CD4-positive, alpha-beta T cell (primary cell): ENCODE measurements at regions not wholly inside any gene's neighbourhood (a gene's known extent, or its start where the extent isn't known, plus 50 kb on each side); places are given as distances from the start of the nearest gene placed in this dataset.

ENCODE experiments used
- ATAC-seq: fragments of 200-7000 bp; cut with Tn5 transposase; one replicate; pipeline ENCODE4 v1.10.0; 2022; ENCODE audit warnings: mild to moderate bottlenecking; ENCODE audit not compliant: poor library complexity
- CTCF ChIA-PET: fragments of 350-600 bp; sonication (Branson Sonifier 250); formaldehyde crosslinking; loops from one replicate; lab custom pipeline; 2021; ENCODE audit warnings: antibody characterized with exemption, inconsistent platforms; lab: Charles Lee
- POLR2A ChIA-PET: fragments of 350-600 bp; sonication (Branson Sonifier 250); formaldehyde crosslinking; loops from one replicate; lab custom pipeline; 2021; ENCODE audit warnings: antibody characterized with exemption, inconsistent platforms; lab: Charles Lee
- DNase-seq, 14 experiments: peaks; one replicate each; pipeline ENCODE4 v3.0.0-alpha.2; 2013 to 2020; ENCODE audit warnings: mixed read lengths in 2 of 14
- H3K27ac ChIP-seq, 2 donors: one replicate each; pipeline versions ENCODE4 v1.5.1 to v1.7.0; 2013; ENCODE audit warnings: low read length in 2 of 2, low read depth in 1 of 2, mild to moderate bottlenecking in 1 of 2
- H3K27me3 ChIP-seq, 2 experiments: 1 replicate in 1 of 2; 2 replicates in 1 of 2; pipeline versions ENCODE4 v1.6.1 to v1.7.0; 2013; ENCODE audit warnings: low read length in 2 of 2, control low read depth in 1 of 2, mild to moderate bottlenecking in 1 of 2, moderate library complexity in 1 of 2; ENCODE audit not compliant: insufficient read depth in 2 of 2, control insufficient read depth in 1 of 2
- H3K36me3 ChIP-seq: one replicate; pipeline ENCODE4 v1.6.1; 2013; ENCODE audit warnings: low read length, control low read depth; ENCODE audit not compliant: insufficient read depth
- H3K4me1 ChIP-seq: one replicate; pipeline ENCODE4 v1.6.1; 2013; ENCODE audit warnings: low read length, control low read depth; ENCODE audit not compliant: insufficient read depth
- H3K4me3 ChIP-seq: one replicate; pipeline ENCODE4 v1.5.1; 2013; ENCODE audit warnings: mild to moderate bottlenecking, low read length, moderate library complexity
- H3K9me3 ChIP-seq, 2 experiments: 1 replicate in 1 of 2; 2 replicates in 1 of 2; pipeline versions ENCODE4 v1.6.1 to v1.7.0; 2013; ENCODE audit warnings: low read length in 2 of 2, mild to moderate bottlenecking in 2 of 2, control low read depth in 1 of 2, moderate library complexity in 1 of 2; ENCODE audit not compliant: control insufficient read depth in 1 of 2, insufficient read depth in 1 of 2
- H3K27ac Mint-ChIP-seq: one replicate; pipeline ENCODE4 v1.8.0; 2020; ENCODE audit warnings: mixed read lengths
- H3K27me3 Mint-ChIP-seq: one replicate; pipeline ENCODE4 v1.8.0; 2021; ENCODE audit warnings: mixed read lengths
- H3K36me3 Mint-ChIP-seq: one replicate; pipeline ENCODE4 v1.8.0; 2021; ENCODE audit warnings: low read depth, mixed read lengths
- H3K4me1 Mint-ChIP-seq: one replicate; pipeline ENCODE4 v1.8.0; 2021; ENCODE audit warnings: low read depth, mixed read lengths
- H3K4me3 Mint-ChIP-seq: one replicate; pipeline ENCODE4 v1.8.0; 2020; ENCODE audit warnings: mild to moderate bottlenecking, mixed read lengths
- H3K9me3 Mint-ChIP-seq: one replicate; pipeline ENCODE4 v1.8.0; 2020; ENCODE audit warnings: mixed read lengths
- intact Hi-C, 2 experiments: fragments of 100-400 bp; cut with DNase I in 1 of 2; cut with micrococcal nuclease in 1 of 2; formaldehyde crosslinking; loops; one replicate each; pipeline versions ENCODE4 v1.15.1 to v1.9.0; 2023 to 2025; cut with DNase I, micrococcal nuclease
- TF ChIP-seq, protein P1 (sequence below): fragments of 200-600 bp; IDR thresholded peaks from one replicate; pipeline ENCODE4 v1.8.0; 2022; ENCODE audit warnings: antibody characterized with exemption, mild to moderate bottlenecking

DNA sequence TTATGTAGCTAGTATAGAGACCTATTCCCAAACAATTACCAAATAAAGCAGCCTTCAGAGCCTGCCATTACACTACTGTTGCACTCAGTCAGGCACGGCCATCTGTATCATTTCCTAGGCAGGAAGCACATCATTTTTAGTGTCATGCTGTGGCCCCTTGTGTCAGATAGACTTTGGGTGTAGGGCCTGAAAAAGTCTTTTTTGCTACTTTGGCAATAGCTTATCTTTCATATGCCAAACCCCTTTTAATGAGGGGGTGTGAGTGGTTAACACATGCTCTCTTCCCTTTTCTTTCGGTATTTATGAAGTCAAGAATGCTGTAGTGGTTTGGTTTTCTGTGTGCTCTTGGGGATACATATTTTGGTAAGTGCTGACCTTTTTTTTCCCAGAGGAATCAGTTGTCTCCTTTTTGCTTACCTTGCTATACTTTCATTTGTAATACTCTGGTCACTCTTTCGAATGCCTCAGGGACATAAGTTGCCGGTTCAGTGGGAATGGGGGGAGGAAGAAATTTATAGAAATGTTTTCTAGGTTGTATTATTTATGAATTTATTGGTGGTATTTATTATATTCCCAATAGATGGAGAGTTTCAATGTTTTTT is 209.8 kb downstream of the CSNK1G3 start:
- POLR2A ChIA-PET = no interaction called here
- ATAC-seq (no peak), DNase-seq (no peak)
- peaks cover 2% of the 10 kb centered on the region for H3K9me3 Mint-ChIP-seq
- H3K27me3 ChIP-seq = no peaks in the 10 kb centered on the region
- no peak overlapping the region for H3K27ac ChIP-seq
- no peaks in the 10 kb centered on the region for H3K27me3 Mint-ChIP-seq
- H3K4me3 ChIP-seq = no peak overlapping the region
- intact Hi-C loops = no loop called here
- H3K9me3 ChIP-seq = peaks cover 0 to 4% of the 10 kb centered on the region in 2 experiments
- no peaks in the 10 kb centered on the region for H3K4me1 Mint-ChIP-seq
- CTCF ChIA-PET = no interaction called here
- TF ChIP-seq, protein P1, sequence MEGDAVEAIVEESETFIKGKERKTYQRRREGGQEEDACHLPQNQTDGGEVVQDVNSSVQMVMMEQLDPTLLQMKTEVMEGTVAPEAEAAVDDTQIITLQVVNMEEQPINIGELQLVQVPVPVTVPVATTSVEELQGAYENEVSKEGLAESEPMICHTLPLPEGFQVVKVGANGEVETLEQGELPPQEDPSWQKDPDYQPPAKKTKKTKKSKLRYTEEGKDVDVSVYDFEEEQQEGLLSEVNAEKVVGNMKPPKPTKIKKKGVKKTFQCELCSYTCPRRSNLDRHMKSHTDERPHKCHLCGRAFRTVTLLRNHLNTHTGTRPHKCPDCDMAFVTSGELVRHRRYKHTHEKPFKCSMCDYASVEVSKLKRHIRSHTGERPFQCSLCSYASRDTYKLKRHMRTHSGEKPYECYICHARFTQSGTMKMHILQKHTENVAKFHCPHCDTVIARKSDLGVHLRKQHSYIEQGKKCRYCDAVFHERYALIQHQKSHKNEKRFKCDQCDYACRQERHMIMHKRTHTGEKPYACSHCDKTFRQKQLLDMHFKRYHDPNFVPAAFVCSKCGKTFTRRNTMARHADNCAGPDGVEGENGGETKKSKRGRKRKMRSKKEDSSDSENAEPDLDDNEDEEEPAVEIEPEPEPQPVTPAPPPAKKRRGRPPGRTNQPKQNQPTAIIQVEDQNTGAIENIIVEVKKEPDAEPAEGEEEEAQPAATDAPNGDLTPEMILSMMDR = no peak
- no peaks in the 10 kb centered on the region for H3K36me3 ChIP-seq
- H3K4me3 Mint-ChIP-seq = no peak overlapping the region
- H3K36me3 Mint-ChIP-seq = no peaks in the 10 kb centered on the region
- no peak overlapping the region for H3K27ac Mint-ChIP-seq
- no peaks in the 10 kb centered on the region for H3K4me1 ChIP-seq

DNA sequence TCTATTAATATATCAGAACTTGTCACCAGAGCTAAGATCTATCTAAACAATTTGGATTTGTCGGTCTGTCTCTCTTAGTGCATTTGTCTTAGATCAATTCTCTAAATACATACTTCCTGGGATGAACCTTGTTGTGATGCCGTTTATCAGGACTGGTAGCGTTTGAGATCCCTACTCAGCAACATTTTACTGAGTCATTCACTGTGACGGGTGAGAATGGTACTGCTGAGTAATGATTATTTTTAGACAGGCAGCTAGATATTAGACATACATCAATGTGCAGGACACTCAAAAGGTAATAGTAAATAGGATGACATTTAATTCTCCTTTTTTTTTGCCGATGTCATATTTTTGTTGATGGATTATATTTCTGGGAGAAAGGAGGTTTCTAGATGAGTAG is 209.0 kb downstream of the CSNK1G3 start:
- ATAC-seq (no peak), DNase-seq (no peak)
- H3K27ac ChIP-seq = no peak overlapping the region
- H3K9me3 ChIP-seq = peaks cover 0 to 4% of the 10 kb centered on the region in 2 experiments
- Mint-ChIP-seq H3K9me3 (peaks cover 2% of the 10 kb centered on the region), H3K4me3 (no peak overlapping the region), H3K27ac (no peak overlapping the region), H3K36me3 (no peaks in the 10 kb centered on the region), H3K27me3 (no peaks in the 10 kb centered on the region), H3K4me1 (no peaks in the 10 kb centered on the region)
- TF ChIP-seq, protein P1 = no peak
- H3K4me3 ChIP-seq = no peak overlapping the region
- no peaks in the 10 kb centered on the region for H3K36me3 ChIP-seq
- POLR2A ChIA-PET = no interaction called here
- H3K27me3 ChIP-seq = no peaks in the 10 kb centered on the region
- no peaks in the 10 kb centered on the region for H3K4me1 ChIP-seq
- CTCF ChIA-PET = no interaction called here
- intact Hi-C loops = no loop called here

DNA sequence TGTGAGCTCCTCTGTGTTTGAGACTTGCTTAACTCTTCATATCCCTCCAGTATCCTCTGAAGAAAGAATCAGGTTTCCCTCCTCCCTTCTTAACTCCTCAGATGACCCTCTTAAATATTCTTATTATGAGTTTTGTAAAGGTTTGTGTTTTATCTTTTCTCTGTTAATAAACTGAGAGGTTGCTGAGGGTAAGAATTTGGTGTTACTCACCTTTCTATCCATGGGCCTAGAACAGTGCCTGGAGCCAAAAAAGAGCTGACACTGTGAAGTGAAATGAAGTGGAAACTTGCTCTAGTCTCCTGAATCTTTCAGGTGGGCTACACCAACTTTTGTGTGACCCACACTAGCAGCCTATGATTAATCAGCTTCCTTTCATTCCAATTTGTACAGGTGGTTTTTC is 208.4 kb downstream of the CSNK1G3 start:
- no peak overlapping the region for H3K27ac Mint-ChIP-seq
- ChIA-PET CTCF (no interaction called here), POLR2A (no interaction called here)
- H3K4me3 ChIP-seq = no peak overlapping the region
- H3K36me3 ChIP-seq = no peaks in the 10 kb centered on the region
- H3K27me3 ChIP-seq = no peaks in the 10 kb centered on the region
- no peaks in the 10 kb centered on the region for H3K27me3 Mint-ChIP-seq
- TF ChIP-seq, protein P1 = no peak
- H3K4me1 ChIP-seq = no peaks in the 10 kb centered on the region
- H3K27ac ChIP-seq = no peak overlapping the region
- intact Hi-C loops = no loop called here
- H3K9me3 ChIP-seq = peaks cover 0 to 4% of the 10 kb centered on the region in 2 experiments
- peaks cover 2% of the 10 kb centered on the region for H3K9me3 Mint-ChIP-seq
- no peak for ATAC-seq
- H3K4me3 Mint-ChIP-seq = no peak overlapping the region
- H3K36me3 Mint-ChIP-seq = no peaks in the 10 kb centered on the region
- no peak for DNase-seq
- no peaks in the 10 kb centered on the region for H3K4me1 Mint-ChIP-seq
